HL-60 (cell line): ENCODE measurements at regions not wholly inside any gene's neighbourhood (a gene's known extent, or its start where the extent isn't known, plus 50 kb on each side); places are given as distances from the start of the nearest gene placed in this dataset.

Experiments
- DNase-seq, 2 experiments: peaks; one replicate each; pipeline ENCODE4 v3.0.0-alpha.2; 2010 to 2020; ENCODE audit warnings: low read depth in 1 of 2, low spot score in 1 of 2
- H3K27ac ChIP-seq: fragments of 250-450 bp; sonication (Bioruptor Pico); replicated peaks from 2 replicates; pipeline ENCODE4 v1.5.1; 2020; ENCODE audit warnings: mild to moderate bottlenecking, moderate library complexity
- H3K27me3 ChIP-seq: fragments of 250-450 bp; sonication (Bioruptor Pico); 2 replicates; pipeline ENCODE4 v1.5.1; 2021; ENCODE audit warnings: mild to moderate bottlenecking, moderate library complexity; ENCODE audit not compliant: insufficient read depth, poor library complexity, severe bottlenecking
- H3K4me3 ChIP-seq: replicated peaks from 2 replicates; pipeline ENCODE4 v1.5.1; 2011; ENCODE audit warnings: mild to moderate bottlenecking, control low read depth, low read length; ENCODE audit not compliant: insufficient read depth
- CTCF ChIP-seq: IDR thresholded peaks from one replicate; pipeline ENCODE4 v1.5.1; 2011; ENCODE audit warnings: low read length, control low read depth, inconsistent platforms; ENCODE audit not compliant: insufficient read depth
- GABPA ChIP-seq: IDR thresholded peaks from 2 replicates; pipeline ENCODE4 v1.6.1; 2012; ENCODE audit warnings: low read depth
- POLR2AphosphoS5 ChIP-seq: IDR thresholded peaks from 2 replicates; pipeline ENCODE4 v1.6.1; 2012; ENCODE audit warnings: low read depth
- REST ChIP-seq: IDR thresholded peaks from 2 replicates; pipeline ENCODE4 v1.6.1; 2012; ENCODE audit warnings: low read depth; ENCODE audit not compliant: insufficient replicate concordance
- SPI1 ChIP-seq: IDR thresholded peaks from 2 replicates; pipeline ENCODE4 v1.6.1; 2012; ENCODE audit warnings: low read depth, mild to moderate bottlenecking, borderline replicate concordance

- Histone ChIP-seq H3K27ac (no peak overlapping the region), H3K4me3 (no peak overlapping the region), H3K27me3 (no peaks in the 10 kb centered on the region)
- no peak for DNase-seq
- TF ChIP-seq REST (no peak), POLR2AphosphoS5 (no peak), CTCF (no peak), GABPA (no peak)
Observed at GRCh38 chr18:60698901-60699300, 326.3 kb upstream of the MC4R start.

GRCh38 chr18:60722742-60723141, 350.2 kb upstream of the MC4R start:
- Histone ChIP-seq H3K27ac (no peak overlapping the region), H3K4me3 (no peak overlapping the region), H3K27me3 (no peaks in the 10 kb centered on the region)
- no peak for DNase-seq
- no peak for TF ChIP-seq SPI1
- TF ChIP-seq CTCF = no peak
- no peak for TF ChIP-seq REST
- TF ChIP-seq POLR2AphosphoS5 = no peak
- no peak for TF ChIP-seq GABPA

- no peak for TF ChIP-seq REST
- no peak for TF ChIP-seq CTCF
- TF ChIP-seq GABPA = no peak
- no peak for TF ChIP-seq SPI1
- Histone ChIP-seq H3K27ac (no peak overlapping the region), H3K27me3 (no peaks in the 10 kb centered on the region), H3K4me3 (no peak overlapping the region)
- no peak for DNase-seq
Observed at GRCh38 chr18:60732143-60732542, 359.6 kb upstream of the MC4R start.
